Mucosa of descending colon (tissue), 3 donors: ENCODE measurements at regions not wholly inside any gene's neighbourhood (a gene's known extent, or its start where the extent isn't known, plus 50 kb on each side); places are given as distances from the start of the nearest gene placed in this dataset.

Experiments used
- ATAC-seq: fragments of 200-7000 bp; cut with Tn5 transposase; one replicate; pipeline ENCODE4 v1.9.1; 2020; ENCODE audit warnings: mild to moderate bottlenecking, moderate library complexity
- DNase-seq, 3 donors: peaks; one replicate each; pipeline ENCODE4 v3.0.0-alpha.2; 2020
- H3K36me3 ChIP-seq: fragments of 200-600 bp; one replicate; pipeline ENCODE4 v1.8.0; 2021; ENCODE audit warnings: low read depth, mild to moderate bottlenecking
- H3K4me1 ChIP-seq: fragments of 200-600 bp; one replicate; pipeline ENCODE4 v1.8.0; 2021; ENCODE audit warnings: low read depth, mild to moderate bottlenecking
- H3K4me3 ChIP-seq: fragments of 200-600 bp; one replicate; pipeline ENCODE4 v1.8.0; 2021; ENCODE audit warnings: mild to moderate bottlenecking
- H3K9me3 ChIP-seq: fragments of 200-600 bp; one replicate; pipeline ENCODE4 v1.8.0; 2021; ENCODE audit warnings: mild to moderate bottlenecking
- intact Hi-C, 2 donors: fragments of 100-400 bp; cut with DNase I in 1 of 2; cut with micrococcal nuclease in 1 of 2; formaldehyde crosslinking; loops; one replicate each; pipeline versions ENCODE4 v1.11.0 to v1.11.1; 2022; cut with DNase I, micrococcal nuclease
- TF ChIP-seq, protein P1 (sequence below): fragments of 200-600 bp; IDR thresholded peaks from one replicate; pipeline ENCODE4 v1.8.0; 2022; ENCODE audit warnings: antibody characterized with exemption, mild to moderate bottlenecking
- donor health status: DM: no; HTN: no; CAD: no; lungs with moderate emphysema.
- donor health status: DM: no; HTN: no; CAD: no.
- donor health status: DM: no; HTN: yes; CAD: no.

GRCh38 chr1:115233598-115233997 lies 104.5 kb downstream of the NGF start:
- no peak for DNase-seq
- no peak for ATAC-seq
- Histone ChIP-seq H3K4me1 (peaks cover 5% of the 10 kb centered on the region), H3K4me3 (no peak overlapping the region), H3K9me3 (no peaks in the 10 kb centered on the region), H3K36me3 (no peaks in the 10 kb centered on the region)
- TF ChIP-seq, protein P1, sequence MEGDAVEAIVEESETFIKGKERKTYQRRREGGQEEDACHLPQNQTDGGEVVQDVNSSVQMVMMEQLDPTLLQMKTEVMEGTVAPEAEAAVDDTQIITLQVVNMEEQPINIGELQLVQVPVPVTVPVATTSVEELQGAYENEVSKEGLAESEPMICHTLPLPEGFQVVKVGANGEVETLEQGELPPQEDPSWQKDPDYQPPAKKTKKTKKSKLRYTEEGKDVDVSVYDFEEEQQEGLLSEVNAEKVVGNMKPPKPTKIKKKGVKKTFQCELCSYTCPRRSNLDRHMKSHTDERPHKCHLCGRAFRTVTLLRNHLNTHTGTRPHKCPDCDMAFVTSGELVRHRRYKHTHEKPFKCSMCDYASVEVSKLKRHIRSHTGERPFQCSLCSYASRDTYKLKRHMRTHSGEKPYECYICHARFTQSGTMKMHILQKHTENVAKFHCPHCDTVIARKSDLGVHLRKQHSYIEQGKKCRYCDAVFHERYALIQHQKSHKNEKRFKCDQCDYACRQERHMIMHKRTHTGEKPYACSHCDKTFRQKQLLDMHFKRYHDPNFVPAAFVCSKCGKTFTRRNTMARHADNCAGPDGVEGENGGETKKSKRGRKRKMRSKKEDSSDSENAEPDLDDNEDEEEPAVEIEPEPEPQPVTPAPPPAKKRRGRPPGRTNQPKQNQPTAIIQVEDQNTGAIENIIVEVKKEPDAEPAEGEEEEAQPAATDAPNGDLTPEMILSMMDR: no peak
- intact Hi-C loops: no loop called here

DNA sequence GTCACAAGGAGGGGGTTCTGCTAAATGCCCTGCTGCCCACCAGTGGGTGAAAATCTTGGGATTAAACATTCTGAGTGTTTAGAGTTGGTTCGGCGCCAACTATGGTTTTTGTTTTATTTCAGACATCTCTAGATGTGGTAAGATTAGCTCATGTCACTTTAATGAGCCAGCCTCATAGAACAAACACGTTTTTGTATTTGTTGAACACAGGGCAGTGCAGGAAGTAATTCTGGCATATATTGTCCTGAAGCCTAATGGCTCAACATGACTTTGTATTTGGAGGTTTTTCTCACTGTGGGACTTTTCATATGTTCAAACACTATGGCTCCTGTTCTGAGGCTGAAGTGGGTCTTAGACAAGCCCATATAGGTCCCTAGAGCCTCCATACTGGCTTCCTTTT lies 107.8 kb downstream of the NGF start:
- intact Hi-C loops: no loop called here
- DNase-seq (peak in 1 of 3 donors; percentile 23), ATAC-seq (peak; percentile 73)
- Histone ChIP-seq H3K4me1 (peaks cover 5% of the 10 kb centered on the region), H3K4me3 (no peak overlapping the region), H3K9me3 (no peaks in the 10 kb centered on the region), H3K36me3 (no peaks in the 10 kb centered on the region)
- TF ChIP-seq, protein P1: no peak

- ATAC-seq (peak; percentile 88), DNase-seq (peak in 1 of 3 donors; percentile 27)
- Histone ChIP-seq H3K4me3 (no peak overlapping the region), H3K4me1 (peaks cover 5% of the 10 kb centered on the region), H3K36me3 (no peaks in the 10 kb centered on the region), H3K9me3 (no peaks in the 10 kb centered on the region)
- intact Hi-C loops: no loop called here
- TF ChIP-seq, protein P1: no peak
Measured at GRCh38 chr1:115229016-115229415, 109.0 kb downstream of the NGF start.

DNA sequence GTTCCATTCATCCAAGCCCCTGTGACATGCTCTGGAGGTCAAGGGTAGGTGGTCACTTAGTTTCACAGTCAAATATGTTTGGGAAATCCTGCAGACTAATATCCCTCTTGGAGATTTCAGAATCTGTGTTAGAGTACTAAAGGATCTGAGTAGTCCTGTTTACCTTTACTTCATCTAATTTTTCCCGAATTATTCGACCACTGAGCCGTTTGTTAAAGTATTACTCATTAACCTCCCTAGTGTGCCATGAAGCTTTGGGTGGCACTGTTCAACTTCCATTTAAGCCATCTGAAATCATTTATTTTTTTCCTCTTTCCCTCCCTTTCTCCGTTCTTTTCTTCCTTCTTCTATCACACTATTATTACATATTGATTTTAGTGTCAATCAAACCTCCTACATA lies 109.9 kb downstream of the NGF start:
- Histone ChIP-seq H3K9me3 (no peaks in the 10 kb centered on the region), H3K4me1 (peaks cover 5% of the 10 kb centered on the region), H3K4me3 (no peak overlapping the region), H3K36me3 (no peaks in the 10 kb centered on the region)
- no peak for ATAC-seq
- intact Hi-C loops: no loop called here
- DNase-seq: no peak
- TF ChIP-seq, protein P1: no peak

GRCh38 chr1:115227346-115228082 lies 110.5 kb downstream of the NGF start:
- intact Hi-C loops: no loop called here
- peaks cover 5% of the 10 kb centered on the region for H3K4me1 ChIP-seq
- H3K4me3 ChIP-seq: no peak overlapping the region
- no peaks in the 10 kb centered on the region for H3K36me3 ChIP-seq
- ATAC-seq (no peak), DNase-seq (no peak)
- no peaks in the 10 kb centered on the region for H3K9me3 ChIP-seq
- TF ChIP-seq, protein P1: no peak
